ENCODE measurements at regions not wholly inside any gene's neighbourhood (a gene's known extent, or its start where the extent isn't known, plus 50 kb on each side); places are given as distances from the start of the nearest gene placed in this dataset.

GRCh38 chr2:168317282-168317681 lies 69.9 kb upstream of the STK39 start:
- H4K20me1 ChIP-seq (ENCODE audit: insufficient read depth, low read length): no peaks in the 10 kb centered on the region
- H3K4me2 ChIP-seq (ENCODE audit: low read length): no peak overlapping the region
- H2AFZ ChIP-seq (ENCODE audit: low read depth, low read length): no peak overlapping the region
- H3K9me3 Mint-ChIP-seq (ENCODE audit: unreplicated experiment): no peaks in the 10 kb centered on the region
- H3K4me3 Mint-ChIP-seq (ENCODE audit: unreplicated experiment): no peak overlapping the region
- no peaks in the 10 kb centered on the region for H3K36me3 ChIP-seq (ENCODE audit: insufficient read depth, low read length)
- no peaks in the 10 kb centered on the region for H3K36me3 Mint-ChIP-seq (ENCODE audit: low read depth, unreplicated experiment)
- H3K4me1 ChIP-seq (ENCODE audit: insufficient read depth, low read length): no peaks in the 10 kb centered on the region
- no peaks in the 10 kb centered on the region for H3K27me3 Mint-ChIP-seq (ENCODE audit: low read depth, unreplicated experiment)
- H3K79me2 ChIP-seq (ENCODE audit: insufficient read depth, low read length): no peaks in the 10 kb centered on the region
- H3K27ac ChIP-seq (ENCODE audit: low read depth, low read length): no peak overlapping the region
- no peak for TF ChIP-seq EZH2 (IDR thresholded peaks at IDR 0.05; ENCODE audit: insufficient read depth, low read length)
- TF ChIP-seq, protein P1, sequence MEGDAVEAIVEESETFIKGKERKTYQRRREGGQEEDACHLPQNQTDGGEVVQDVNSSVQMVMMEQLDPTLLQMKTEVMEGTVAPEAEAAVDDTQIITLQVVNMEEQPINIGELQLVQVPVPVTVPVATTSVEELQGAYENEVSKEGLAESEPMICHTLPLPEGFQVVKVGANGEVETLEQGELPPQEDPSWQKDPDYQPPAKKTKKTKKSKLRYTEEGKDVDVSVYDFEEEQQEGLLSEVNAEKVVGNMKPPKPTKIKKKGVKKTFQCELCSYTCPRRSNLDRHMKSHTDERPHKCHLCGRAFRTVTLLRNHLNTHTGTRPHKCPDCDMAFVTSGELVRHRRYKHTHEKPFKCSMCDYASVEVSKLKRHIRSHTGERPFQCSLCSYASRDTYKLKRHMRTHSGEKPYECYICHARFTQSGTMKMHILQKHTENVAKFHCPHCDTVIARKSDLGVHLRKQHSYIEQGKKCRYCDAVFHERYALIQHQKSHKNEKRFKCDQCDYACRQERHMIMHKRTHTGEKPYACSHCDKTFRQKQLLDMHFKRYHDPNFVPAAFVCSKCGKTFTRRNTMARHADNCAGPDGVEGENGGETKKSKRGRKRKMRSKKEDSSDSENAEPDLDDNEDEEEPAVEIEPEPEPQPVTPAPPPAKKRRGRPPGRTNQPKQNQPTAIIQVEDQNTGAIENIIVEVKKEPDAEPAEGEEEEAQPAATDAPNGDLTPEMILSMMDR (IDR thresholded peaks at IDR 0.05; ENCODE audit: insufficient read depth, low read depth, low read length): no peak
- H3K27ac Mint-ChIP-seq (ENCODE audit: unreplicated experiment): no peak overlapping the region
- no peaks in the 10 kb centered on the region for H3K4me1 Mint-ChIP-seq (ENCODE audit: low read depth, unreplicated experiment)
- DNase-seq (ENCODE audit: low read depth): no peak
- no peak overlapping the region for H3K4me3 ChIP-seq (ENCODE audit: insufficient read depth, low read depth, low read length)
- no peak overlapping the region for H3K9ac ChIP-seq (ENCODE audit: low read length)
- H3K9me3 ChIP-seq (ENCODE audit: insufficient read depth, low read depth, low read length): no peaks in the 10 kb centered on the region
- FAIRE-seq: no peak
- no peaks in the 10 kb centered on the region for H3K27me3 ChIP-seq (ENCODE audit: insufficient read depth, low read length)

DNA sequence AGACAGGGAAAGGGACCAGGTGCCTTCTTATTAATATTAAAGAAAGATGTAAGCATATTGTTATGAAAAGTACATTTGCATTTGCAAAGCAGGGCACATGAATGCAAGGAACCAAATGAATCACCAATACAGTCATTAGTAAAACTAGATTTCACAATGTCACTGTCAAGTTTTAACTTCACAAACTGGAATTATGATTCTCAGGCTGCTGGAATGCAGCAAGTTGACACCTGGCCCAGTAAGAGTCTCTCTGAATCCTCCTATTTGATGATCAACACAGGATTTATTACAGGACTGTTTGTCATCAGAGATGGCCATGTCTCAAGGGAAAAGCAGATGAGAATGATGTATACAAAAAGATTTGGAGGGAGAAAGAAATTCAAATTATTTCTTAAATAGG lies 72.9 kb upstream of the STK39 start:
- no peaks in the 10 kb centered on the region for H3K79me2 ChIP-seq (ENCODE audit: insufficient read depth, low read length)
- H3K27me3 ChIP-seq (ENCODE audit: insufficient read depth, low read length): no peaks in the 10 kb centered on the region
- no peak overlapping the region for H3K9ac ChIP-seq (ENCODE audit: low read length)
- no peaks in the 10 kb centered on the region for H3K9me3 ChIP-seq (ENCODE audit: insufficient read depth, low read depth, low read length)
- Mint-ChIP-seq H3K27ac (ENCODE audit: unreplicated experiment) (no peak overlapping the region), H3K27me3 (ENCODE audit: low read depth, unreplicated experiment) (no peaks in the 10 kb centered on the region), H3K4me1 (ENCODE audit: low read depth, unreplicated experiment) (no peaks in the 10 kb centered on the region), H3K9me3 (ENCODE audit: unreplicated experiment) (no peaks in the 10 kb centered on the region), H3K36me3 (ENCODE audit: low read depth, unreplicated experiment) (no peaks in the 10 kb centered on the region), H3K4me3 (ENCODE audit: unreplicated experiment) (no peak overlapping the region)
- TF ChIP-seq, protein P1 (IDR thresholded peaks at IDR 0.05; ENCODE audit: insufficient read depth, low read depth, low read length): no peak
- TF ChIP-seq EZH2 (IDR thresholded peaks at IDR 0.05; ENCODE audit: insufficient read depth, low read length): no peak
- no peak overlapping the region for H3K27ac ChIP-seq (ENCODE audit: low read depth, low read length)
- H2AFZ ChIP-seq (ENCODE audit: low read depth, low read length): no peak overlapping the region
- H3K4me1 ChIP-seq (ENCODE audit: insufficient read depth, low read length): no peaks in the 10 kb centered on the region
- no peak overlapping the region for H3K4me2 ChIP-seq (ENCODE audit: low read length)
- no peaks in the 10 kb centered on the region for H4K20me1 ChIP-seq (ENCODE audit: insufficient read depth, low read length)
- FAIRE-seq (no peak), DNase-seq (ENCODE audit: low read depth) (no peak)
- H3K36me3 ChIP-seq (ENCODE audit: insufficient read depth, low read length): no peaks in the 10 kb centered on the region
- H3K4me3 ChIP-seq (ENCODE audit: insufficient read depth, low read depth, low read length): no peak overlapping the region

GRCh38 chr2:168322325-168323007 lies 75.1 kb upstream of the STK39 start:
- TF ChIP-seq, protein P1 (IDR thresholded peaks at IDR 0.05; ENCODE audit: insufficient read depth, low read depth, low read length): no peak
- TF ChIP-seq EZH2 (IDR thresholded peaks at IDR 0.05; ENCODE audit: insufficient read depth, low read length): no peak
- no peak overlapping the region for H3K4me3 Mint-ChIP-seq (ENCODE audit: unreplicated experiment)
- Histone ChIP-seq H3K4me3 (ENCODE audit: insufficient read depth, low read depth, low read length) (no peak overlapping the region), H3K9me3 (ENCODE audit: insufficient read depth, low read depth, low read length) (no peaks in the 10 kb centered on the region), H3K9ac (ENCODE audit: low read length) (no peak overlapping the region), H3K4me1 (ENCODE audit: insufficient read depth, low read length) (no peaks in the 10 kb centered on the region), H4K20me1 (ENCODE audit: insufficient read depth, low read length) (no peaks in the 10 kb centered on the region), H2AFZ (ENCODE audit: low read depth, low read length) (no peak overlapping the region), H3K36me3 (ENCODE audit: insufficient read depth, low read length) (no peaks in the 10 kb centered on the region), H3K79me2 (ENCODE audit: insufficient read depth, low read length) (no peaks in the 10 kb centered on the region), H3K4me2 (ENCODE audit: low read length) (no peak overlapping the region), H3K27me3 (ENCODE audit: insufficient read depth, low read length) (no peaks in the 10 kb centered on the region), H3K27ac (ENCODE audit: low read depth, low read length) (no peak overlapping the region)
- H3K36me3 Mint-ChIP-seq (ENCODE audit: low read depth, unreplicated experiment): no peaks in the 10 kb centered on the region
- no peaks in the 10 kb centered on the region for H3K27me3 Mint-ChIP-seq (ENCODE audit: low read depth, unreplicated experiment)
- no peaks in the 10 kb centered on the region for H3K4me1 Mint-ChIP-seq (ENCODE audit: low read depth, unreplicated experiment)
- DNase-seq (ENCODE audit: low read depth) (no peak), FAIRE-seq (no peak)
- no peak overlapping the region for H3K27ac Mint-ChIP-seq (ENCODE audit: unreplicated experiment)
- H3K9me3 Mint-ChIP-seq (ENCODE audit: unreplicated experiment): no peaks in the 10 kb centered on the region

Measured in astrocyte (in vitro differentiated cells and primary cell).